HG03439 (cell line): ENCODE measurements at regions not wholly inside any gene's neighbourhood (a gene's known extent, or its start where the extent isn't known, plus 50 kb on each side); places are given as distances from the start of the nearest gene placed in this dataset.
A peak's percentile ranks its signal among the peaks of the same experiment; 100 is the strongest.

ENCODE experiments used
- ATAC-seq: cut with Tn5 transposase; IDR thresholded peaks from one replicate; pipeline ENCODE4 v1.9.1; 2021; ENCODE audit warnings: mild to moderate bottlenecking, moderate library complexity; ENCODE audit not compliant: unreplicated experiment

GRCh38 chr17:72402727-72403210, 281.9 kb downstream of the SOX9 start:
- ATAC-seq = no peak

GRCh38 chr17:72403713-72404209, 282.9 kb downstream of the SOX9 start:
- ATAC-seq = no peak

- ATAC-seq = no peak
Observed at GRCh38 chr17:72404872-72405271, 284.1 kb downstream of the SOX9 start.

GRCh38 chr17:72405662-72406230, 284.9 kb downstream of the SOX9 start:
- no peak for ATAC-seq

- ATAC-seq = no peak
Observed at GRCh38 chr17:72406498-72406897, 285.7 kb downstream of the SOX9 start.

- ATAC-seq = peak; percentile 85
Observed at GRCh38 chr17:72407336-72407909, 286.6 kb downstream of the SOX9 start.

- no peak for ATAC-seq
Observed at GRCh38 chr17:72407931-72408330, 287.1 kb downstream of the SOX9 start.

GRCh38 chr17:72408641-72409040, 287.8 kb downstream of the SOX9 start:
- no peak for ATAC-seq

- ATAC-seq = no peak
Observed at GRCh38 chr17:72409405-72410002, 288.7 kb downstream of the SOX9 start.

GRCh38 chr17:72411124-72411563, 290.3 kb downstream of the SOX9 start:
- ATAC-seq = no peak

GRCh38 chr17:72412650-72413076, 291.8 kb downstream of the SOX9 start:
- no peak for ATAC-seq

GRCh38 chr17:72413077-72414031, 292.5 kb downstream of the SOX9 start:
- no peak for ATAC-seq

- ATAC-seq = no peak
Observed at GRCh38 chr17:72414032-72414396, 293.2 kb downstream of the SOX9 start.

GRCh38 chr17:72414967-72415853, 294.4 kb downstream of the SOX9 start:
- ATAC-seq = no peak

- ATAC-seq = no peak
Observed at GRCh38 chr17:72416054-72416675, 295.3 kb downstream of the SOX9 start.

- no peak for ATAC-seq
Observed at GRCh38 chr17:72416905-72417304, 296.1 kb downstream of the SOX9 start.

- ATAC-seq = no peak
Observed at GRCh38 chr17:72417627-72418026, 296.8 kb downstream of the SOX9 start.

GRCh38 chr17:72419866-72420774, 299.3 kb downstream of the SOX9 start:
- ATAC-seq = peak; percentile 47

GRCh38 chr17:72420775-72421127, 299.9 kb downstream of the SOX9 start:
- no peak for ATAC-seq
